HG02678 (cell line): ENCODE measurements at regions not wholly inside any gene's neighbourhood (a gene's known extent, or its start where the extent isn't known, plus 50 kb on each side); places are given as distances from the start of the nearest gene placed in this dataset.
"Not testable (repeated sequence)": the region's sequence is repeated elsewhere in the genome, so short reads cannot be mapped to it uniquely, and the experiment has no call there.

Source experiments
- ATAC-seq: cut with Tn5 transposase; IDR thresholded peaks from one replicate; pipeline ENCODE4 v1.9.1; 2021; ENCODE audit warnings: mild to moderate bottlenecking, moderate library complexity; ENCODE audit not compliant: unreplicated experiment

- no peak for ATAC-seq
Measured at GRCh38 chr5:119694284-119694683, 64.9 kb downstream of the FAM170A start.

GRCh38 chr5:119706049-119706448 is 76.7 kb downstream of the FAM170A start:
- no peak for ATAC-seq

- no peak for ATAC-seq
Measured at GRCh38 chr5:119708076-119708790, 78.9 kb downstream of the FAM170A start.

- ATAC-seq, result no peak
Measured at GRCh38 chr5:119721775-119722174, 92.4 kb downstream of the FAM170A start.

- not testable (repeated sequence) for ATAC-seq
Measured at GRCh38 chr5:119725291-119725690, 95.9 kb downstream of the FAM170A start.

GRCh38 chr5:119726544-119726943 is 97.2 kb downstream of the FAM170A start:
- ATAC-seq, result no peak

- no peak for ATAC-seq
Measured at GRCh38 chr5:119740225-119740624, 110.9 kb downstream of the FAM170A start.

GRCh38 chr5:119741691-119742090 is 112.3 kb downstream of the FAM170A start:
- ATAC-seq, result no peak

- ATAC-seq, result no peak
Measured at GRCh38 chr5:119742311-119742710, 113.0 kb downstream of the FAM170A start.

GRCh38 chr5:119743927-119744326 is 114.6 kb downstream of the FAM170A start:
- ATAC-seq, result peak; percentile 95

GRCh38 chr5:119745976-119746375 is 116.6 kb downstream of the FAM170A start:
- no peak for ATAC-seq

- ATAC-seq, result no peak
Measured at GRCh38 chr5:119746984-119747383, 117.6 kb downstream of the FAM170A start.

- no peak for ATAC-seq
Measured at GRCh38 chr5:119750887-119751733, 121.8 kb downstream of the FAM170A start.

- no peak for ATAC-seq
Measured at GRCh38 chr5:119751734-119752094, 122.4 kb downstream of the FAM170A start.

GRCh38 chr5:119752921-119753886 is 123.8 kb downstream of the FAM170A start:
- ATAC-seq, result no peak

GRCh38 chr5:119754825-119755224 is 125.5 kb downstream of the FAM170A start:
- ATAC-seq, result not testable (repeated sequence)

GRCh38 chr5:119757276-119757675 is 127.9 kb downstream of the FAM170A start:
- no peak for ATAC-seq

GRCh38 chr5:119769695-119770693 is 140.6 kb downstream of the FAM170A start:
- not testable (repeated sequence) for ATAC-seq

- not testable (repeated sequence) for ATAC-seq
Measured at GRCh38 chr5:119780145-119780544, 150.8 kb downstream of the FAM170A start.

- no peak for ATAC-seq
Measured at GRCh38 chr5:119785057-119785456, 155.7 kb downstream of the FAM170A start.
